Astrocyte (in vitro differentiated cells and primary cell): ENCODE measurements at regions not wholly inside any gene's neighbourhood (a gene's known extent, or its start where the extent isn't known, plus 50 kb on each side); places are given as distances from the start of the nearest gene placed in this dataset.

Source experiments
- DNase-seq: peaks from one replicate; pipeline ENCODE4 v3.0.0-alpha.2; 2010; ENCODE audit warnings: low read depth
- FAIRE-seq: peaks from 2 replicates; lab custom pipeline; 2011; peaks lifted over from hg19 to GRCh38; lab: Jason Lieb, UNC
- H2AFZ ChIP-seq: 2 replicates; pipeline ENCODE4 v1.6.0; 2012; ENCODE audit warnings: low read depth, low read length, inconsistent platforms
- H3K27ac ChIP-seq: 2 replicates; pipeline ENCODE4 v1.5.1; 2011; ENCODE audit warnings: low read depth, low read length, inconsistent platforms
- H3K27me3 ChIP-seq: 2 replicates; pipeline ENCODE4 v1.6.0; 2011; ENCODE audit warnings: low read length, inconsistent platforms; ENCODE audit not compliant: insufficient read depth
- H3K36me3 ChIP-seq: 2 replicates; pipeline ENCODE4 v1.5.1; 2011; ENCODE audit warnings: low read length, inconsistent platforms; ENCODE audit not compliant: insufficient read depth
- H3K4me1 ChIP-seq: 2 replicates; pipeline ENCODE4 v1.5.1; 2011; ENCODE audit warnings: low read length, inconsistent platforms; ENCODE audit not compliant: insufficient read depth
- H3K4me2 ChIP-seq: 2 replicates; pipeline ENCODE4 v1.6.0; 2012; ENCODE audit warnings: low read length, inconsistent platforms
- H3K4me3 ChIP-seq: 2 replicates; pipeline ENCODE4 v1.5.1; 2011; ENCODE audit warnings: low read depth, mild to moderate bottlenecking, low read length, inconsistent platforms; ENCODE audit not compliant: insufficient read depth
- H3K79me2 ChIP-seq: 2 replicates; pipeline ENCODE4 v1.6.0; 2012; ENCODE audit warnings: mild to moderate bottlenecking, low read length, inconsistent platforms; ENCODE audit not compliant: insufficient read depth
- H3K9ac ChIP-seq: 2 replicates; pipeline ENCODE4 v1.6.0; 2012; ENCODE audit warnings: mild to moderate bottlenecking, low read length, inconsistent platforms
- H3K9me3 ChIP-seq: 2 replicates; pipeline ENCODE4 v1.5.1; 2012; ENCODE audit warnings: low read depth, mild to moderate bottlenecking, low read length, inconsistent platforms; ENCODE audit not compliant: insufficient read depth
- H4K20me1 ChIP-seq: 2 replicates; pipeline ENCODE4 v1.6.0; 2012; ENCODE audit warnings: low read length, inconsistent platforms; ENCODE audit not compliant: insufficient read depth
- H3K27ac Mint-ChIP-seq: one replicate; pipeline ENCODE4 v1.8.0; 2021; ENCODE audit warnings: mild to moderate bottlenecking, mixed read lengths; ENCODE audit not compliant: unreplicated experiment
- H3K27me3 Mint-ChIP-seq: one replicate; pipeline ENCODE4 v1.8.0; 2021; ENCODE audit warnings: low read depth, mixed read lengths; ENCODE audit not compliant: unreplicated experiment
- H3K36me3 Mint-ChIP-seq: one replicate; pipeline ENCODE4 v1.8.0; 2021; ENCODE audit warnings: low read depth, mixed read lengths; ENCODE audit not compliant: unreplicated experiment
- H3K4me1 Mint-ChIP-seq: one replicate; pipeline ENCODE4 v1.8.0; 2021; ENCODE audit warnings: low read depth, mixed read lengths; ENCODE audit not compliant: unreplicated experiment
- H3K4me3 Mint-ChIP-seq: one replicate; pipeline ENCODE4 v1.8.0; 2021; ENCODE audit warnings: mild to moderate bottlenecking, moderate library complexity, mixed read lengths; ENCODE audit not compliant: unreplicated experiment
- H3K9me3 Mint-ChIP-seq: one replicate; pipeline ENCODE4 v1.8.0; 2021; ENCODE audit warnings: mild to moderate bottlenecking, mixed read lengths; ENCODE audit not compliant: unreplicated experiment
- EZH2 ChIP-seq: IDR thresholded peaks from 2 replicates; pipeline ENCODE4 v1.6.1; 2012; ENCODE audit warnings: mild to moderate bottlenecking, low read length, inconsistent platforms; ENCODE audit not compliant: insufficient read depth
- TF ChIP-seq, protein P1 (sequence below): IDR thresholded peaks from 2 replicates; pipeline ENCODE4 v1.5.1; 2011; ENCODE audit warnings: low read depth, mild to moderate bottlenecking, inconsistent platforms, low read length, moderate library complexity; ENCODE audit not compliant: insufficient read depth

- H3K4me2 ChIP-seq, result peak overlapping the region; percentile 52
- H3K36me3 Mint-ChIP-seq, result no peaks in the 10 kb centered on the region
These were observed 54.9 kb upstream of the HS6ST1 start for GRCh38 chr2:128373451-128374000.

GRCh38 chr2:128374001-128374710 is 55.5 kb upstream of the HS6ST1 start:
- peaks cover 19% of the 10 kb centered on the region for H3K4me1 ChIP-seq
- H3K4me3 ChIP-seq, result no peak overlapping the region
- H2AFZ ChIP-seq, result no peak overlapping the region
- TF ChIP-seq, protein P1, sequence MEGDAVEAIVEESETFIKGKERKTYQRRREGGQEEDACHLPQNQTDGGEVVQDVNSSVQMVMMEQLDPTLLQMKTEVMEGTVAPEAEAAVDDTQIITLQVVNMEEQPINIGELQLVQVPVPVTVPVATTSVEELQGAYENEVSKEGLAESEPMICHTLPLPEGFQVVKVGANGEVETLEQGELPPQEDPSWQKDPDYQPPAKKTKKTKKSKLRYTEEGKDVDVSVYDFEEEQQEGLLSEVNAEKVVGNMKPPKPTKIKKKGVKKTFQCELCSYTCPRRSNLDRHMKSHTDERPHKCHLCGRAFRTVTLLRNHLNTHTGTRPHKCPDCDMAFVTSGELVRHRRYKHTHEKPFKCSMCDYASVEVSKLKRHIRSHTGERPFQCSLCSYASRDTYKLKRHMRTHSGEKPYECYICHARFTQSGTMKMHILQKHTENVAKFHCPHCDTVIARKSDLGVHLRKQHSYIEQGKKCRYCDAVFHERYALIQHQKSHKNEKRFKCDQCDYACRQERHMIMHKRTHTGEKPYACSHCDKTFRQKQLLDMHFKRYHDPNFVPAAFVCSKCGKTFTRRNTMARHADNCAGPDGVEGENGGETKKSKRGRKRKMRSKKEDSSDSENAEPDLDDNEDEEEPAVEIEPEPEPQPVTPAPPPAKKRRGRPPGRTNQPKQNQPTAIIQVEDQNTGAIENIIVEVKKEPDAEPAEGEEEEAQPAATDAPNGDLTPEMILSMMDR, result no peak
- TF ChIP-seq EZH2, result no peak
- peaks cover 26% of the 10 kb centered on the region for H3K27me3 Mint-ChIP-seq
- H3K27ac ChIP-seq, result no peak overlapping the region
- FAIRE-seq, result peak; percentile 77
- H3K36me3 Mint-ChIP-seq, result no peaks in the 10 kb centered on the region
- peak; percentile 93 for DNase-seq
- H3K36me3 ChIP-seq, result no peaks in the 10 kb centered on the region
- H3K4me3 Mint-ChIP-seq, result no peak overlapping the region
- peak overlapping the region; percentile 53 for H3K27ac Mint-ChIP-seq
- H3K9me3 Mint-ChIP-seq, result peaks cover 3% of the 10 kb centered on the region
- H3K4me1 Mint-ChIP-seq, result peaks cover 25% of the 10 kb centered on the region
- no peaks in the 10 kb centered on the region for H3K9me3 ChIP-seq
- H3K4me2 ChIP-seq, result peak overlapping the region; percentile 52
- H3K79me2 ChIP-seq, result no peaks in the 10 kb centered on the region
- no peaks in the 10 kb centered on the region for H4K20me1 ChIP-seq
- H3K27me3 ChIP-seq, result no peaks in the 10 kb centered on the region
- H3K9ac ChIP-seq, result no peak overlapping the region

More at GRCh38 chr2:128373451-128374000, 54.9 kb upstream of the HS6ST1 start:
- TF ChIP-seq, protein P1, result no peak
- TF ChIP-seq EZH2, result no peak
- Mint-ChIP-seq H3K9me3 (peaks cover 3% of the 10 kb centered on the region), H3K4me1 (peaks cover 20% of the 10 kb centered on the region), H3K27ac (peak overlapping the region; percentile 66), H3K4me3 (no peak overlapping the region), H3K27me3 (peaks cover 30% of the 10 kb centered on the region)
- Histone ChIP-seq H3K27ac (no peak overlapping the region), H2AFZ (no peak overlapping the region), H3K79me2 (no peaks in the 10 kb centered on the region), H3K27me3 (no peaks in the 10 kb centered on the region), H3K36me3 (no peaks in the 10 kb centered on the region), H3K9ac (no peak overlapping the region), H4K20me1 (no peaks in the 10 kb centered on the region), H3K4me1 (peaks cover 13% of the 10 kb centered on the region), H3K4me3 (no peak overlapping the region), H3K9me3 (no peaks in the 10 kb centered on the region)
- FAIRE-seq (no peak), DNase-seq (no peak)
